AG09319 (cell line): ENCODE measurements at regions not wholly inside any gene's neighbourhood (a gene's known extent, or its start where the extent isn't known, plus 50 kb on each side); places are given as distances from the start of the nearest gene placed in this dataset.

Experiments
- DNase-seq: peaks from one replicate; pipeline ENCODE4 v3.0.0-alpha.2; 2010; ENCODE audit warnings: low read depth; ENCODE audit errors: extremely low read depth
- TF ChIP-seq, protein P1 (sequence below): IDR thresholded peaks from 2 replicates; pipeline ENCODE4 v1.5.1; 2011; ENCODE audit warnings: low read depth, mild to moderate bottlenecking, inconsistent platforms, low read length, moderate library complexity

DNA sequence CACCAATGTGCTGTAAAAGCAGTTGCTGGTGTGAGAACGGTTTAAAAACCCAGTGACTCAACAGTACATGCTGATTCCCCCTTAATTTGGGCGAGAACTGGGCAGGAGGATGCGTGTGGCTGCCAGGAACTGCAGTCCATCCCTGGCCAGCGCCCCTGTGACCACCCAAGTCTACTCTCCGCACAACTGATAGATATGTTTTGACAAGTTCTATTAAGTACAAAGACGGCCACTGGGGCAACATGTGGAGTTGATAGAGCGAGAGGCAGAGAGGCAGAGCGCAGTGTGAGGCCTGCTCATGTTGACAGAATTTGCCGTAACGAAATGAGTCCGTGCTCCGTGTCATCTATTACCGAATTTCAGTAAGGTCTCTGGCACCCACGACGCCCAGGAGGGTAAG is 855.0 kb downstream of the BCL11B start:
- DNase-seq, result no peak
- TF ChIP-seq, protein P1, sequence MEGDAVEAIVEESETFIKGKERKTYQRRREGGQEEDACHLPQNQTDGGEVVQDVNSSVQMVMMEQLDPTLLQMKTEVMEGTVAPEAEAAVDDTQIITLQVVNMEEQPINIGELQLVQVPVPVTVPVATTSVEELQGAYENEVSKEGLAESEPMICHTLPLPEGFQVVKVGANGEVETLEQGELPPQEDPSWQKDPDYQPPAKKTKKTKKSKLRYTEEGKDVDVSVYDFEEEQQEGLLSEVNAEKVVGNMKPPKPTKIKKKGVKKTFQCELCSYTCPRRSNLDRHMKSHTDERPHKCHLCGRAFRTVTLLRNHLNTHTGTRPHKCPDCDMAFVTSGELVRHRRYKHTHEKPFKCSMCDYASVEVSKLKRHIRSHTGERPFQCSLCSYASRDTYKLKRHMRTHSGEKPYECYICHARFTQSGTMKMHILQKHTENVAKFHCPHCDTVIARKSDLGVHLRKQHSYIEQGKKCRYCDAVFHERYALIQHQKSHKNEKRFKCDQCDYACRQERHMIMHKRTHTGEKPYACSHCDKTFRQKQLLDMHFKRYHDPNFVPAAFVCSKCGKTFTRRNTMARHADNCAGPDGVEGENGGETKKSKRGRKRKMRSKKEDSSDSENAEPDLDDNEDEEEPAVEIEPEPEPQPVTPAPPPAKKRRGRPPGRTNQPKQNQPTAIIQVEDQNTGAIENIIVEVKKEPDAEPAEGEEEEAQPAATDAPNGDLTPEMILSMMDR, result no peak

DNA sequence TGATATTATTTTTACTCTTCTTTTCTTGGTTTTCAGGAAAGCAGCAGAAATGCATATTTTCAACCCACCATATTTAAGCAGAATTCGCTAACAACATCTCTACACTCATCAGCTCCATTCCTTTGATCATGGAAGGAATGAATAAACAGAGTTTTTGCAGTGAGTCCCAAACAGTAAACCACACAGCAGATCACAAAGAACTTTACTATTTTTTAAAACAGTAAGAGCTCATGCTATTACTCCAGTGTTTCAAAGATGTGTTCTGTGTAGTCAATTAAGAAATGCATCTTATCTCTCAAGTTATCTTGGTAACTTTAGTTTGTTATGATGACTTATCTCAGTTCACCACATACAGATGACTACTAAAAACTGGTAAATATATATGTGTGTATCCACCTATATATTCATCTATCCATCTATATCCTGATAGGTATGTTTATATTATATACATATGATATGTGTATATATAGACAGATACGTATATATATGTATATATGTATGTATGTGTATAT is 843.5 kb downstream of the BCL11B start:
- TF ChIP-seq, protein P1, result no peak
- no peak for DNase-seq

DNA sequence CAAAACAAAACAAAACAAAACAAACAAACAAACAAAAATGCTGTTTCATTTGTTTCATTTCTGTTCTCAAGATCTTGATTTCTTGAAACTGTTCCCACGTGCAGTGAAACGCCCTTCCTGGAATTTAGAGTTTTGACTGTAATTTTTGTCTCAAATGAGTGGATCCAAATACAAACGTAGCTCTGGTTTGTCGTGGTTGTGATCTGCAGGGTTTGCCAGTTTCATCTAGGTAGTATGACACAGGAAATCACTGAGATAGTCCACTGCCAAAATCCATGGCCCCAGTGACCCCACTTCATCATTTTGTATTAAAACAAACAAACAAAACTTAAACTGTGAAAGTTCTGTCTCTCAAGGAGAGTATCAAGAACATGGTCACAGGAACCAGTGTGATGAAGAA is 838.6 kb downstream of the BCL11B start:
- no peak for DNase-seq
- TF ChIP-seq, protein P1, result no peak

DNA sequence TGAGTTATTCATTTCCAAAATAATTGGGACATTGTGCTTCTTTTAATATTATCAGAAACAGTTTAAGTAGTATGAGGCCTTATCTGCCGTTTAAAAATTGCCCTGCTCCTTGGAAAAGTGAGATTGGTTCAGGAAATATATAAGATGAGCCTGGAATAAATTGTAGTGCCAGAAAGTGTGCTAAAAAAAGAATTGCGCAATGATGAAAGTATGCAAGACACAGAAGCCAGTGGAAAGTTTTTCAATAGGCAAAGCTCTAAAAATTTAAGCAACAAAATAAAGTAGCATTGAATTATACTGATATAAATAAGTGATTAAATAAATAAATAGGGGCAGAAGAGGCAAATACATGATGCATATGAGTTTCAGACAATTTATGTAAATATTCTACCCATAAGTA is 834.9 kb downstream of the BCL11B start:
- TF ChIP-seq, protein P1, result no peak
- no peak for DNase-seq

DNA sequence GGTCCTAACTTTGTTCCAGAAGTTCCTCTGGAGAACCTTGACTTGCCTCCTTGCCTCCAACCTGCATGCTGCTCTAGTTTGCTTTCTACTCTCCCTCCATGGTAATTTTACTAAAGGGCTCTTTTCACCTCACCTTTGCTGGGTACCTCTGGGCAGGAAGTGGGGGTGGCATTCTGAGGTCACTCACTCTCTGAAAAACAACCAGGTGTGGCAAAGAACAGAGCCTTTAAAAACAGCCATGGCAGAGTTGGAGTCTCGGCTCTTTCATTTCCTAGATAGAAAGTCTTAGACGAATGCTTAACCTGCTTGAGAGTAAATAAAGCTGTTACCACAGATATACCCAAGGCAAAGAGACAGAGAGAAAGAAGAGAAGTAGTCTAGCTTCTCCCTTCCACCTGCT is 827.9 kb downstream of the BCL11B start:
- DNase-seq, result no peak
- TF ChIP-seq, protein P1, result no peak

DNA sequence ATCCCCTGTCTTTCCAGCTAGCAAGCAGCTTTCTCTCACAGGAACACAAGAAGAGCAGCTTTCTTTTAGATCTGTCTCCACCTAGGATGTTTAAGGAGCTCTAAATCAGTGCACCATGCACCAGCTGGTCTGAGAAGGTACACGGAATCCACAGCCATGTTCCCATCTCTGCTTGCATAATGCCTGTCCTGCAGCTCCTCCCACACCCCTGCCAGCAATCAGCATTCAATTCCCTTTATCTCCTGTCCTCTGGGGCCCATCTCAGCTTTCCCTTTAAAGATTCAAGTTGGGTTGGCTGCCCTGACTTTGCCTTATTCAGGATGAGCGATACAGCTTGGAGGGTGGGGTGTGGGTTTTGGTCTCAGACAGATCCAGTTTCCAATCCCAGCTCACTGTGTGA is 826.3 kb downstream of the BCL11B start:
- TF ChIP-seq, protein P1, result no peak
- DNase-seq, result no peak

DNA sequence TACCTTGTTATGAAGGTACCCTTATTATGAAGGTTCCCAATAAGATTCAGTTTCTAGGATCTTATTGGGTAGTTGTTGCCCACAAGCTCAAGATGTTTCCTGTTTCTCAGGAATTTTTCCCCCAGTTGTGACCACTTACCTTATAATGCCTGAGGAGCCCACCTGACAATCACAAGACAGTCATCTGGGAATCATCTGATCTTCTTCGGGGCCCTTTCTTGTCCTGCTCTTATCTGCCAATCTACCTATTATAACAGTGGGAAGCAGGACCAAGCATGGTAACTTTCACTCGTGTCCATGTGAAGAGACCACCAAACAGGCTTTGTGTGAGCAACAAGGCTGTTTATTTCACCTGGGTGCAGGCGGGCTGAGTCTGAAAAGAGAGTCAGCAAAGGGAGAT is 825.5 kb downstream of the BCL11B start:
- TF ChIP-seq, protein P1, result no peak
- DNase-seq, result no peak
